HL-60 (cell line): ENCODE measurements at regions not wholly inside any gene's neighbourhood (a gene's known extent, or its start where the extent isn't known, plus 50 kb on each side); places are given as distances from the start of the nearest gene placed in this dataset.

ENCODE experiments used
- DNase-seq, 2 experiments: peaks; one replicate each; pipeline ENCODE4 v3.0.0-alpha.2; 2010 to 2020; ENCODE audit warnings: low read depth in 1 of 2, low spot score in 1 of 2
- H3K27ac ChIP-seq: fragments of 250-450 bp; sonication (Bioruptor Pico); replicated peaks from 2 replicates; pipeline ENCODE4 v1.5.1; 2020; ENCODE audit warnings: mild to moderate bottlenecking, moderate library complexity
- H3K27me3 ChIP-seq: fragments of 250-450 bp; sonication (Bioruptor Pico); 2 replicates; pipeline ENCODE4 v1.5.1; 2021; ENCODE audit warnings: mild to moderate bottlenecking, moderate library complexity; ENCODE audit not compliant: insufficient read depth, poor library complexity, severe bottlenecking
- H3K4me3 ChIP-seq: replicated peaks from 2 replicates; pipeline ENCODE4 v1.5.1; 2011; ENCODE audit warnings: mild to moderate bottlenecking, control low read depth, low read length; ENCODE audit not compliant: insufficient read depth
- CTCF ChIP-seq: IDR thresholded peaks from one replicate; pipeline ENCODE4 v1.5.1; 2011; ENCODE audit warnings: low read length, control low read depth, inconsistent platforms; ENCODE audit not compliant: insufficient read depth
- GABPA ChIP-seq: IDR thresholded peaks from 2 replicates; pipeline ENCODE4 v1.6.1; 2012; ENCODE audit warnings: low read depth
- POLR2AphosphoS5 ChIP-seq: IDR thresholded peaks from 2 replicates; pipeline ENCODE4 v1.6.1; 2012; ENCODE audit warnings: low read depth
- REST ChIP-seq: IDR thresholded peaks from 2 replicates; pipeline ENCODE4 v1.6.1; 2012; ENCODE audit warnings: low read depth; ENCODE audit not compliant: insufficient replicate concordance
- SPI1 ChIP-seq: IDR thresholded peaks from 2 replicates; pipeline ENCODE4 v1.6.1; 2012; ENCODE audit warnings: low read depth, mild to moderate bottlenecking, borderline replicate concordance

DNA sequence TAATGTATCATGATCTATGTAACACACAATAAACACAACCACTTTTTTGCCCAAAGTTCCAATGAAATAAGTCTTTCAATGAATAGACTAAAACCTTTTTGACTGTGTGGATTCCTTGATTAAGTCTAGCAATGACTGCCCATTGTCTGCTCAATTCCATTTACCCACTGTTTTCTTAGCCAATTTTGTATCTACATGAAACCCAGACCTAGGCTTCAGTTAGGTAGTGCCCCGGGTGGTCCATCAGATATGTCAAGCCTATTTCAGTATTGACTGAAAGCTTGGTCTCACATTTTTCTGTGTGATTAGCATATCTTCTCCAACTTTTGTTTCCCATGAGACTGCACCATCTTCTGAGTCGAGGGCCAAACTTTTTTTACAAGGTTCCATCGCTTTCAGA is 615.0 kb downstream of the C6orf118 start:
- H3K27me3 ChIP-seq, result no peaks in the 10 kb centered on the region
- no peak overlapping the region for H3K27ac ChIP-seq
- no peak for DNase-seq
- TF ChIP-seq SPI1 (no peak), POLR2AphosphoS5 (no peak), CTCF (no peak), GABPA (no peak), REST (no peak)
- H3K4me3 ChIP-seq, result no peak overlapping the region

GRCh38 chr6:164693944-164694343 is 615.5 kb downstream of the C6orf118 start:
- TF ChIP-seq GABPA (no peak), CTCF (no peak), REST (no peak), SPI1 (no peak), POLR2AphosphoS5 (no peak)
- no peak overlapping the region for H3K27ac ChIP-seq
- H3K4me3 ChIP-seq, result no peak overlapping the region
- DNase-seq, result no peak
- no peaks in the 10 kb centered on the region for H3K27me3 ChIP-seq

DNA sequence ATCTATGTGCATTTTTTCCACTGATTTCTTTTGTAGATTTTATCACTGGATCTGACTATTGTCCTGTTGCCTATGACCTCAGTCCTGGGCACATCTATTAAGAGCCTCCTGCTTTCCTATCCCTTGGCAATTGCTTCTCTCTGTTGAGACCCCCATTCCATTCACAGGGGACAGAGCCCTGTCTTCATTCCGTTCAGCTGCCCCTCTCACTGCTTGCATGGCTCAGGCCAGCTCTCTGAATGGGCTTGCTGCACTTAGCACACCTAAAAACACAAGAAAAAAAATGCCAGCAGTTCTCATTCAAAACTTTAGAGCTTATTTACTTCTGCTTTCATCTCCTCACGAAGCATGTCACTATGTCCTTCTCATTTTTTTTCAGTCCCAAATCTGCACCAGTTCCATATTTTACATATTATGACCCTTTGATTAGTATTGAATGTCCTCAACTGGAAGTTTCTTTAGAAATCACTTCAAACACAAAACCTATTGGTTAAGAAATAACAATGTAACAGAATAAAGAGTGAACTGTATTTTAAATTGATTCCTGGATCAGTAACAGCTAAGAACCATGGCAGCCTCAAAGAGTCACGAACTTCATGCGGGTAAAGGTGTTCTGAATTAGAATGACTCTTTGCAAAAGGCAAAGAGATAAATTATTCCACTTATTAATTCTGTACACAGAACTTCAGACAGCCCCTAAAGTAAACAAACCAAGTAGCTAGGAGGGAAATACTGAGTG is 616.5 kb downstream of the C6orf118 start:
- TF ChIP-seq SPI1 (no peak), GABPA (no peak), POLR2AphosphoS5 (no peak), REST (no peak), CTCF (no peak)
- Histone ChIP-seq H3K27me3 (no peaks in the 10 kb centered on the region), H3K4me3 (no peak overlapping the region), H3K27ac (no peak overlapping the region)
- DNase-seq, result no peak
